DND-41 (cell line): ENCODE measurements at regions not wholly inside any gene's neighbourhood (a gene's known extent, or its start where the extent isn't known, plus 50 kb on each side); places are given as distances from the start of the nearest gene placed in this dataset.

Source experiments
- ATAC-seq: fragments of 200-7000 bp; cut with Tn5 transposase; 3 replicates; pipeline ENCODE4 v1.9.1; 2021; ENCODE audit warnings: low read depth; ENCODE audit not compliant: insufficient read depth
- DNase-seq: peaks from one replicate; pipeline ENCODE4 v3.0.0-alpha.2; 2020
- H2AFZ ChIP-seq: 2 replicates; pipeline ENCODE4 v1.6.0; 2012; ENCODE audit warnings: low read depth, low read length
- H3K27ac ChIP-seq: 2 replicates; pipeline ENCODE4 v1.5.1; 2012; ENCODE audit warnings: low read length, inconsistent platforms
- H3K27me3 ChIP-seq: fragments of 200-600 bp; sonication (generic); 2 replicates; pipeline ENCODE4 v1.6.0; 2012; ENCODE audit warnings: low read length, mild to moderate bottlenecking, inconsistent platforms; ENCODE audit not compliant: insufficient read depth, poor library complexity
- H3K36me3 ChIP-seq: 2 replicates; pipeline ENCODE4 v1.5.1; 2012; ENCODE audit warnings: low read length, inconsistent platforms; ENCODE audit not compliant: insufficient read depth
- H3K4me1 ChIP-seq: 2 replicates; pipeline ENCODE4 v1.5.1; 2012; ENCODE audit warnings: mild to moderate bottlenecking, low read length; ENCODE audit not compliant: insufficient read depth
- H3K4me2 ChIP-seq: 2 replicates; pipeline ENCODE4 v1.6.0; 2012; ENCODE audit warnings: mild to moderate bottlenecking, moderate library complexity, low read length, inconsistent platforms; ENCODE audit not compliant: insufficient read depth
- H3K4me3 ChIP-seq, 2 experiments: fragments of 200-600 bp in 1 of 2; shearing (Covaris generic) in 1 of 2; 2 replicates each; pipeline ENCODE4 v1.5.1; 2012 to 2016; ENCODE audit warnings: inconsistent platforms in 2 of 2, low read length in 2 of 2, mild to moderate bottlenecking in 2 of 2, low read depth in 1 of 2, moderate library complexity in 1 of 2
- H3K79me2 ChIP-seq: 2 replicates; pipeline ENCODE4 v1.6.0; 2012; ENCODE audit warnings: low read length, inconsistent platforms; ENCODE audit not compliant: insufficient read depth
- H3K9ac ChIP-seq: 2 replicates; pipeline ENCODE4 v1.6.0; 2012; ENCODE audit warnings: low read depth, mild to moderate bottlenecking, inconsistent platforms, low read length, moderate library complexity
- H3K9me3 ChIP-seq: 2 replicates; pipeline ENCODE4 v1.5.1; 2012; ENCODE audit warnings: low read length, moderate library complexity, mild to moderate bottlenecking, inconsistent platforms; ENCODE audit not compliant: insufficient read depth, severe bottlenecking
- H4K20me1 ChIP-seq: 2 replicates; pipeline ENCODE4 v1.6.0; 2012; ENCODE audit warnings: low read length; ENCODE audit not compliant: insufficient read depth
- EZH2 ChIP-seq: IDR thresholded peaks from 3 replicates; pipeline ENCODE4 v1.6.1; 2012; ENCODE audit warnings: borderline replicate concordance, low read depth, mild to moderate bottlenecking, moderate library complexity, low read length, inconsistent platforms; ENCODE audit not compliant: severe bottlenecking
- TF ChIP-seq, protein P1 (sequence below): IDR thresholded peaks from 2 replicates; pipeline ENCODE4 v1.5.1; 2012; ENCODE audit warnings: borderline replicate concordance, low read length, moderate library complexity, mild to moderate bottlenecking; ENCODE audit not compliant: poor library complexity, severe bottlenecking; ENCODE audit errors: extremely low read depth

GRCh38 chr2:144848423-144848822 lies 328.5 kb upstream of the ZEB2 start:
- Histone ChIP-seq H3K4me1 (no peaks in the 10 kb centered on the region), H3K79me2 (no peaks in the 10 kb centered on the region), H3K4me3 (no peak overlapping the region), H3K36me3 (no peaks in the 10 kb centered on the region), H4K20me1 (no peaks in the 10 kb centered on the region), H3K4me2 (no peak overlapping the region), H2AFZ (no peak overlapping the region), H3K27me3 (no peaks in the 10 kb centered on the region), H3K27ac (no peak overlapping the region), H3K9me3 (no peaks in the 10 kb centered on the region), H3K9ac (no peak overlapping the region)
- DNase-seq (no peak), ATAC-seq (no peak)
- TF ChIP-seq, protein P1, sequence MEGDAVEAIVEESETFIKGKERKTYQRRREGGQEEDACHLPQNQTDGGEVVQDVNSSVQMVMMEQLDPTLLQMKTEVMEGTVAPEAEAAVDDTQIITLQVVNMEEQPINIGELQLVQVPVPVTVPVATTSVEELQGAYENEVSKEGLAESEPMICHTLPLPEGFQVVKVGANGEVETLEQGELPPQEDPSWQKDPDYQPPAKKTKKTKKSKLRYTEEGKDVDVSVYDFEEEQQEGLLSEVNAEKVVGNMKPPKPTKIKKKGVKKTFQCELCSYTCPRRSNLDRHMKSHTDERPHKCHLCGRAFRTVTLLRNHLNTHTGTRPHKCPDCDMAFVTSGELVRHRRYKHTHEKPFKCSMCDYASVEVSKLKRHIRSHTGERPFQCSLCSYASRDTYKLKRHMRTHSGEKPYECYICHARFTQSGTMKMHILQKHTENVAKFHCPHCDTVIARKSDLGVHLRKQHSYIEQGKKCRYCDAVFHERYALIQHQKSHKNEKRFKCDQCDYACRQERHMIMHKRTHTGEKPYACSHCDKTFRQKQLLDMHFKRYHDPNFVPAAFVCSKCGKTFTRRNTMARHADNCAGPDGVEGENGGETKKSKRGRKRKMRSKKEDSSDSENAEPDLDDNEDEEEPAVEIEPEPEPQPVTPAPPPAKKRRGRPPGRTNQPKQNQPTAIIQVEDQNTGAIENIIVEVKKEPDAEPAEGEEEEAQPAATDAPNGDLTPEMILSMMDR: no peak
- no peak for TF ChIP-seq EZH2

DNA sequence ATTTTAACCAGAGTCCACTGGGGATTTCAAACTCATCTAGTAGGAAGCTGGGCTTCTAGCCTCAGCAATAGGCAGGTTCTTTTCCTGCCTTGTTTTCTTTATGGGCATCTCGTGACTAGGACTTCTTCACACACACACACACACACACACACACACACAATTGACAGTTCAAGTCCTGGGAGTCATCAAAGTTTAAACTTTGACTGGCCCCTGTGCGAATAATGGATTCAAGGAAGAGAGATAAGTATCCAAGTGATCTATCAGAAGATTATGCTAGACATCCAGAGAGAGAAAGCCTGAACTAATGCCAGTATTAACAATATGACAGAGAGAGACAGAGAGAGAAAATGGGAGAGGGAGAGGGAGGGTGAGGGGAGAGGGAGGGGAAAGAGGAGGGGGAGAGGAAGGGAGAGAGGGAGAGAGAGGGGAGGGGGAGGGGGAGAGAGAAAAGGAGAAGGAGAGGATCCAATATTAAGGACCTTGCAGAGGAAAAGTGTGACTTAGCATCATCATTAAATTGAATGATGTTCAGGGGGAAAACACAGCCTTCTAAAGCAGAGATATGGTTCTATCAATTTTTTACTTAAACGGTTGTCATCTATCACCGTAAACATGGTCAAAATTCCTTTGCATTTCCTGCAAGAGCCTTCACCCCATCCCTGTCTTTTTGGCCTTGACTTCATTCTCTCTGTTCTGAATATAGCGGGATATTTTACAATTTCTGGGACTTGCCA lies 327.6 kb upstream of the ZEB2 start:
- no peaks in the 10 kb centered on the region for H3K79me2 ChIP-seq
- H3K27ac ChIP-seq: no peak overlapping the region
- H3K36me3 ChIP-seq: no peaks in the 10 kb centered on the region
- no peak overlapping the region for H3K4me2 ChIP-seq
- H4K20me1 ChIP-seq: no peaks in the 10 kb centered on the region
- no peaks in the 10 kb centered on the region for H3K4me1 ChIP-seq
- H3K9ac ChIP-seq: no peak overlapping the region
- DNase-seq (no peak), ATAC-seq (no peak)
- no peaks in the 10 kb centered on the region for H3K27me3 ChIP-seq
- TF ChIP-seq, protein P1: no peak
- TF ChIP-seq EZH2: no peak
- no peaks in the 10 kb centered on the region for H3K9me3 ChIP-seq
- H2AFZ ChIP-seq: no peak overlapping the region
- no peak overlapping the region for H3K4me3 ChIP-seq

- Histone ChIP-seq H3K4me2 (no peak overlapping the region), H2AFZ (no peak overlapping the region), H4K20me1 (no peaks in the 10 kb centered on the region), H3K4me3 (no peak overlapping the region), H3K9ac (no peak overlapping the region), H3K36me3 (no peaks in the 10 kb centered on the region), H3K79me2 (no peaks in the 10 kb centered on the region), H3K27ac (no peak overlapping the region), H3K4me1 (peaks cover 8% of the 10 kb centered on the region; the same call in 1 of the 2 replicates), H3K27me3 (no peaks in the 10 kb centered on the region), H3K9me3 (no peaks in the 10 kb centered on the region)
- DNase-seq (no peak), ATAC-seq (no peak)
- TF ChIP-seq EZH2: no peak
- TF ChIP-seq, protein P1: no peak
Measured at GRCh38 chr2:144836635-144837350, 316.9 kb upstream of the ZEB2 start.
